NCI-H128 (cell line): ENCODE measurements at regions not wholly inside any gene's neighbourhood (a gene's known extent, or its start where the extent isn't known, plus 50 kb on each side); places are given as distances from the start of the nearest gene placed in this dataset.
"Not testable (repeated sequence)": the region's sequence is repeated elsewhere in the genome, so short reads cannot be mapped to it uniquely, and the experiment has no call there.

Experiments
- DNase-seq: peaks from one replicate; lab custom pipeline; 2025; ENCODE audit not compliant: unreplicated experiment; lab: John Stamatoyannopoulos, UW

- no peak for DNase-seq
Measured at GRCh38 chr1:60918867-60919266, 163.5 kb upstream of the NFIA start.

DNA sequence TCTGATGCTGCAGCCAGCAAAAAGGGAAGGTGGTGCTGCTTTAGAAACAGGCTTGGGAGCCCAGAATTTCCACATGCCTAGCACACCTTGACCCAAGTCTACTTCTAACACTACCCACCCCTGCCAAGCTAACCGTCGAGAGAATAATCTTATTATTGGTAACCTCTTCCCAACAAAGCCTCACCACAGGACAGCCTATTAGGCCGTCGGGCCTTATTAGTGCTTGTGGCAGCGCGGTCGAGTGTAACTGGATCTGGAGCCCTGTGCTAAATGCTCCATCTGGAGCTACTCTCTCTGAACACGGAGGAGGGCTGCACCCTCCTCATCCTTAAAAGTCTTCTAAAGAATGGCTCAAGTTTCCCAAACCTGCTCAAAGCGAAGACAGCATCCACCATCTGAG lies 165.5 kb upstream of the NFIA start:
- DNase-seq, result peak; percentile 53

GRCh38 chr1:60916199-60916598 lies 166.2 kb upstream of the NFIA start:
- DNase-seq, result no peak

DNA sequence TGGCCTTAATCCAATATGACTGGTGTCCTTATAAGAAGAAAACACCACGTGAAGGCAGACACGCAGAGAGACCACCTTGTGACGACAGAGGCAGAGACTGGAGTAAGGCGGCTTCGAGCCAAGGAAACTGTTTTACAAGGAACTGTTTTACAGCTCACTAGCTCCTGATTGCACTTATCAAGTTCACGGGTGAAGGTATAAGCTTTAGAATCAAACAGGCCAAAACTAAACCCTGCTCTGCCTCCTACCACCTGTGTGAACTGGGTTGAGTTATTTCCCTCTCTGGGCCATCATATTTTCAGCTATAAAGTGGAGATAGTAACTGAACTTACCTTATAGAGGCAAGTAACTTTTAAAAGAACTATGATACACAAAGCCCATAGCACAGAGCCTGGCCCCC lies 166.9 kb upstream of the NFIA start:
- DNase-seq, result no peak

GRCh38 chr1:60914982-60915381 lies 167.4 kb upstream of the NFIA start:
- DNase-seq, result no peak

- not testable (repeated sequence) for DNase-seq
Measured at GRCh38 chr1:60913708-60914107, 168.7 kb upstream of the NFIA start.

DNA sequence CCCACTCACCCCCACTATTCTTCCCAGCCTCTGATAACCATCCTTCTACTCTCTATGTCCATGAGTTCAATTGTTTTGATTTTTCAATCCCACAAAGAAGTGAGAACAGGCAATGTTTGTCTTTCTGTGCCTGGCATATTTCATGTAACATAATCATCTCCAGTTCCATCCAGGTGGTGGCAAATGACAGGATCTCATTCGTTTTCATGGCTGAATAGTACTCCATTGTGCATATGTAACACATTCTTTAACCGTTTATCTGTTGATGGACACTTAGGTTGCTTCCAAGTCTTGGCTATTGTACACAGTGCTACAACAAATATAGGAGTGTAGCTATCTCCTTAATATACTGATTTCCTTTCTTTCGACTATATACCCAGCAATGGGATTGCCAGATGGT lies 169.3 kb upstream of the NFIA start:
- no peak for DNase-seq

GRCh38 chr1:60911966-60912697 lies 170.2 kb upstream of the NFIA start:
- peak; percentile 57 for DNase-seq

- DNase-seq, result no peak
Measured at GRCh38 chr1:60908159-60908558, 174.2 kb upstream of the NFIA start.

DNA sequence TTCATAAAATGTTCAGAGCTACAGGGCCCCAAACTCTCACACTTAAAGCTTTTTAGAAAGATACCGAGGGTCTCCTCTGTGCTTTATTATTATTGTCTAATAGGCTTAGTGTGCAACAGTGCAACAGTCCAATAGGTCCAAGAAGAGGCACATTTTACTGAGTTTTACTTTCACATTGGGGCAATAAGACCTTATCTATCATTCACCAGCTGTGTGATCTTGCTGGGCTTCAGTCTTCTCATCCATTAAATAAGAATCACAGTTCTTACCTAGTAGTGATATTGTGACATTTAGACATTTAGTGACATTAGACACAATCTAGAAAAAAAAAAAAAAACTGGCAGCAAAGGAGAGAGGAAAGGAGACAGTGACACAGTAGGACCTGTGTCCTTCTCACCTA lies 175.8 kb upstream of the NFIA start:
- DNase-seq, result no peak

- no peak for DNase-seq
Measured at GRCh38 chr1:60906039-60906438, 176.3 kb upstream of the NFIA start.

GRCh38 chr1:60904099-60904851 lies 178.1 kb upstream of the NFIA start:
- no peak for DNase-seq

DNA sequence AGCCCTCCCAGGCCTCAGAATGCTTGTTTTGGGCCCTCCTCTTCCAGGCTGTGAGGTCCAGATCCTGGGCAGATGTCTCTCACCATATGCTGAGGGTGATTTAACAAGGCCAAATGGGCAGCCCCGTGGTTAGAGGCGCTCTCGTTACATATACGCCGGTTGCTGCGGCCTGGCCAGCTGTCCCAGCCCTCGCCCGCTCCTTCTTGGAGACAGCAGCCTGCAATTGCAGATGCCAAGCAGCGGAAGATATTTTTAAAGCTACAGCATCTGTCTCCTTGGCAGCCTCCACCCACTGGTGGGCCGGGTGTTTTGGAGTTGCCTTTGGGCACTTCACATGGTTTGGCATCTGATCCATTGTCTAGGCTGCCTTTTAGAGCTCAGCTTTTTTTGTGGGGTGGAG lies 178.8 kb upstream of the NFIA start:
- DNase-seq, result no peak

DNA sequence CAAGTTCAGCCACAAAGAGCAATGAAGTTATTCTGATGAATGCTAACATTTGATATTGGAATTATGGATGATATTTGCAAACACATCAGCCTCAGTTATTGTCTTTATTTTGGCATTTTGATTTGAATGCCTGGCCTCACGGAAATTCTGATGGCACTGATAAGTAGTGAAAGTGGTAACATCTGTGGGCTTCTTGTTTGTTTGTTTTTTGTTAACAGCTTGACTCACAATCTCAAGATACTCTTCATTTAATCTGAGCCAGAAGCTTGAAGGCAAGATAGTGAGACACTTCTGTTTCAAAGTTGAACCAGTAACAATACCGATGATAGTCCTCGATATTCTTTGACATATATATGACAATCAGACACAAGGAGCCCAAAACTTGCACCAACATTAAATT lies 182.9 kb upstream of the NFIA start:
- no peak for DNase-seq

GRCh38 chr1:60898987-60899386 lies 183.4 kb upstream of the NFIA start:
- DNase-seq, result no peak

DNA sequence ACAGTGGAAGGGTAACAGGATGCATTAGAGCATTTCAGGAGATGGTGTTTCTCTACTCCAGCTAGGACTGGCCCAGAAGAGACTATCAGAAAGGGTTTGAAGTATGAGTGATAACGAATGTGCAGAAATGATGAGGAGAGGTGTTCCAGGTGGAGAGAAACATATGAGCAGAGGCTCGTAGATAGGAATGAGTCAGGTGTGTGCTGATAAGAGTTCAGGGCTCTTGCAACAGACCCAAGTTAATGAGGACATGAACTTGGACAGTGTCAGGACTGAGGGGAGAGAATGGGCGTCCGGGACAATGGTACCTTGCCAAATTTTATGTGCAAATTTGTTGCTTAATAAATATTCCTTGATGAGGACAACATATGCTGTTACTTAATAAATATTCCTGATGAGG lies 183.9 kb upstream of the NFIA start:
- no peak for DNase-seq

- no peak for DNase-seq
Measured at GRCh38 chr1:60896701-60897363, 185.5 kb upstream of the NFIA start.

DNA sequence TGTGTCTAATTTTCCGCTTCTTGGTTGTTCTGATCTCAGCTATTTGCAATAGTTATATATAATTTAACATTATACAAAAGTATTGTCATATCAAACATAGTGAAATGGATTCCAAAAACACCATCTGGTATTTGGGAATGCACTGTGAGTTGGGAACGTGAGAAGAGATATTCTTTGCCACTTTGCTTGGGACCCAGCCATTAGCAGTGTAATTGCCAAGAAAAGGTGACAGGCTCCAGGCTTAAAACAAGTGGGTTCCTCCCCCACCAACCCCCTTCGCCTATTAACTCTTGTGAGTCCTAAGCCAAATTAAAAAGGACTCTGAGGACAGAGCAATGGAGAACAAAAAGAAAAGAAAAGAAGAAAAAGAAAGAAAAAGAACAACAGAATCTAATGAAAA lies 186.7 kb upstream of the NFIA start:
- no peak for DNase-seq

DNA sequence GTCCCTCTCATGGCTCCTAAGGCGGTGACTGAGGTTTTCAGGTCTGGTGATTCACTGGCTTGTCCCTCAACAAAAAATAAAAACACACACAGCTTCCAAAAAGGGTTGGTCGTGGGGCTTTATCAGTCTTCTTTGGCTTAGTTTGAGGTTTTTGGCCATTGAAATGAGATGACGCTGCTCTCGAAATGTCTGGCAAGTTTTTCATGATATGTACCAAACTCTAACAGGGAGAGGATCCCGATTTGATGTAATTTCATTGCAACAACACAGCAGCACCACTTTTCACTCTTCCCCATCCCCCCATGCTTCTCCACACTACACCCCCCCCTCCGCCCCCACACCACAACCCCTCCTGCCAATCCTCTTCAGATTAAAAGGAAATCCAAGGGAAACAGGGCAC lies 187.1 kb upstream of the NFIA start:
- no peak for DNase-seq

DNA sequence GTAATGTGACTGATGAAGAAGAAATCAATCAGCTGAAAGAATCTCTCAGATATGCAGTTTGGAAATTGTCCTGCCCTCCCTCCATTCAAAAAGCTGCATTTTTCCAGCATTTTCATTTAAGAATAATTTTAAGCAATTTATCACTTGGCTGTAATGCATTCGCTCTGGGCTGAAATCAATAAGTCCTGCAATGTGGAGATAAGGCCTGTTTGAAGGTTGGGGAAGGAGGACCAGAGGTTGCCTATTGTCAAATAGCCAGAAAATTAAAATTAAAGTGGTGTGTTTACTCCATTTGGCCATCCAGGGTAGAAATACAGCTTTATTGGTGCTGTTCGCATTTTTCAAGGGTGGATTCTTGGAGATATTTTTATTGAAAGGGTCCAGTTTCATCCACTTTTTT lies 187.6 kb upstream of the NFIA start:
- no peak for DNase-seq

DNA sequence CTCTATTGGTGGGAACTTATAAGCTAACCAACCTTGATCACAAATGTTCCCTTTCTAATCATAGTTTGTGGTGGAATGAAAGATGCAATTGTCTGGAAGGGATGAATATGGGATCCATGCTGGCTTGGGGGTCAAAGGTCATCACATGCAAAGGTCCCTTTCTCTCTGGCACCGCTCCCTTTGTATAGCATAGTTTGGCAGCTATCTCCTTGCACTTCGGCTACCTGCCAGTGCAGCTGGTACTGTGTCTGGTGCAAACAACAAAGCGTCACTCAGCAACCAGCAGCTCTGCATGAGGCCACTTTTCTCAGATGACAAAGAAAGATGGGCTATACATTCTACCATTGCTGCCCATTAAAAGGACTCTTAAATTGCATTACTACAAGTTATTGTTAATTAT lies 188.2 kb upstream of the NFIA start:
- peak; percentile 6 for DNase-seq
